HG02884 (cell line): ENCODE measurements at regions not wholly inside any gene's neighbourhood (a gene's known extent, or its start where the extent isn't known, plus 50 kb on each side); places are given as distances from the start of the nearest gene placed in this dataset.
"Not testable (repeated sequence)": the region's sequence is repeated elsewhere in the genome, so short reads cannot be mapped to it uniquely, and the experiment has no call there.

Source experiments
- ATAC-seq: cut with Tn5 transposase; IDR thresholded peaks from one replicate; pipeline ENCODE4 v1.9.1; 2021; ENCODE audit warnings: mild to moderate bottlenecking, moderate library complexity; ENCODE audit not compliant: unreplicated experiment

DNA sequence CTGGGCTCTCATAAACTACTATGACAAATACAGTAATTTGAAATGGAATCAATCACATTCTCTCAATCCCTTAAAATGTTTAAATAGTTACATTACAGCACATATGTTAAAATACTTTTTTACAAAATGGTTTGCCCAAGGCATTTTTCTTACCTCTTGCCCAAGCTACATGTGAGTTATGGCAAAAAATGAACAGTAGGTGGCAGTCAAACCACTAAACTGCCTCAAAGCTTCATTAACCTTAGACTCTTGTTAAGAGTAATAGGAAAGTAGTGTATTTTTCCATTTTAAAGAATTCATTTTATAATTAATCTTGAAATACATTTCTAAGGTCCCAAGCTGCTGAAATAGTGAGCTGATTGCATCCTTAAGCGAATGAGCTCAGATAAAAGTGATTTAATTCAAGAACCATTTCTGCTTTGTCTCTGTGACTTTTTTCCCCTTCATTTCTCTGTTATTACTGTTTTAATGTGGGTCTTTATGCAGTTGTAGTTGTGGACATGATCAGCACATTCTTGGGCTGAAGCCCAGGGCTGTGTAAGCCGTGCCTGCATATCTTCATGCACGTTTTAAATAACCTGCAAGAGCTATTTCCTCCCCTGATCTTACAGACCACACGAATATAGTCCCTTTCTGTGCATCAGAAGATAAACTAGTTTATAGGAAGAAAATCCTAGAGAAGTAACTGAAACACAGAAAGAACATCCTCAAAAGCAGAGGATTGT is 311.8 kb downstream of the LNPK start:
- ATAC-seq = peak; percentile 72

DNA sequence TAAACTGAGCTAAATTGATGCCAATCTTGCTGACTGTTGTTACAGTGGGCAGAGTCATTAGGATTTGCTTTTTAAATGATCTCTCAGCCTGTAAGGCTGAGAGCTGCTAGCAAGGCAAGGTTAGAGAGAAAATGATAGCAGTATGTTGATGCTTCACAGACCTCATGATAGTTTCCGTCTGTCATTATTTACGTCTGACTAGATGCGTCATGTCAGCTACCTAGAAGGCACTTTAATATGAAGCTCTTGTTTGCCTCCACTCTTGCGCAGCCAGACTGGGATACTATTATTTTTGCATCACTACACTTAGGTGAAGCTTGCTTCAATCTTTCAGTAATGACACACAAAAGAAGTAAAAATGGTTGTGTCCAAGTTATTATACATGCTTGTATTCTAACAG is 313.8 kb downstream of the LNPK start:
- no peak for ATAC-seq

DNA sequence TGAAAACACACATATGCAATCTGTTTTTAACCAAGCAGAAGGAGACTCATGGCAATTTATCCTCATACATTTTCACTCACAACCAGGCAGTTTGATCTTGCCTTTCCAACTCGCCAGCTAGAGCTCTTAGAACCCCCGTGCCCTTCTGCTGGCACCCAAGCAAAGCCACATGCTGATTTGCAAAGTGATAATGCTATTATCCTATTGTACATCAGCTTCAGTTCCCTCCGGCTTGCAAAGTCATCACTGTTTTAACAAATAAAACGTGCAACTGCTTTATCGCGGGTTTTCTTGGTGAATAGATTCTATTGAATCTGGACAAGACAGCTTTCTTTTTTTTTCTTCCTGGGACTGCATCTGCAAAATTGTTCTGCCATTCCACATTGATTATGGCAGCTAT is 314.6 kb downstream of the LNPK start:
- ATAC-seq = no peak

DNA sequence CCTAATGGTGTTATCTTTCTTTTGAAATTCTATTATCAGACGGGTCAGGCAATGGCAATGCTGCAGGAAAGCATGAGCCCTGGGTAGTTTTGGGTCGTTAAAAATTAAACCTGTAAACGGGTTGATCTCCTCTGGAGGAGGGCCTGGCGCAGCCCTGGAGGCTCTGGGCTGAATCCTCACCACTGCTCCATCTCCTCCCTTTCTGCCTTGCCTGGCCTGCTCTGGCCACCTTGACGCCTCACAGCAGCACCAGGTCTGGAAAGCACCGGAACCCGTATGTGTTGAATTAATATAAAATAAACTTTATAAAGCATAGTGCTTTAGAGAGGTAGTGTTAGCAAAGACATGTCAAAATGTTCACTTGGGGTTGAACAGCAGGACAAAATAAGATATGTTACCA is 316.1 kb downstream of the LNPK start:
- no peak for ATAC-seq

- no peak for ATAC-seq
Observed at GRCh38 chr2:175684466-175684865, 317.6 kb downstream of the LNPK start.

- ATAC-seq = no peak
Observed at GRCh38 chr2:175679728-175680127, 322.3 kb downstream of the LNPK start.

- no peak for ATAC-seq
Observed at GRCh38 chr2:175679231-175679630, 322.8 kb downstream of the LNPK start.

DNA sequence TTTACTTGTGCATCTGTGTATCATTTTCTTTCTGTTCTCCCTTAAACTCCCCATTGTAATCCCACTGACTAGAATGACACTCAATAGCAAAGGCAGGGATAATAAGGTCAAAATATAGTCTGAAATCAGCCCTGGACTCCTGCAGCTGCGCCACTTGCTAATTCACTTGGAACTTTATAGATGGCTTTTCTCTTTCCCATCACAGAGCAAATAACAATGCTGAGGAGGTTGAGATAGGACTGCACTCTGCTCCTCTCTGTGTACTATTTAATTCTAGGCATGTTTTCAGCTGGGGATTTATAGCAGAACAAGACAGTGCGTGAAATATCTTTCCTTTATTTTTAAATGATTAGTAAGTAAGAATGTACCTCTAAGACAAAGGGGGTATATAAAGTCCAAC is 324.2 kb downstream of the LNPK start:
- no peak for ATAC-seq

DNA sequence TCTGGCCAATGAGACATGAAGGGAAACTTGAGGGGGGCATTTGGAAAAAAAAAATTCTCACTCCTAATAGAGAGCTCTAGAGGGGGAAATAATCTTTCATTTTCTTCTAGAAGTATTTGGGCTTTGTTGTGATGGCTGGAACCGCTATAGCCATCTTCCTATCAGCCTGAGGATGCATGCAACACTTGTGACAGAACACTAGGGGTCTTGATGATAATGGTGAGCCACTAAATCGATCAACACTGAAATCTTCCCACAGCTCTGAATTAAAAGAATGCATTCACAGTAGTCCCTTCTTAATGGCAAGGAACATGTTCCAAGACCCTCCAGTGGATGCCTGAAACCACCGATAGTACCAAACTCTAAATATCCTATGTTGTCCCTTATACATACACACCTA is 325.3 kb downstream of the LNPK start:
- ATAC-seq = no peak

- not testable (repeated sequence) for ATAC-seq
Observed at GRCh38 chr2:175668804-175669203, 333.3 kb downstream of the LNPK start.

DNA sequence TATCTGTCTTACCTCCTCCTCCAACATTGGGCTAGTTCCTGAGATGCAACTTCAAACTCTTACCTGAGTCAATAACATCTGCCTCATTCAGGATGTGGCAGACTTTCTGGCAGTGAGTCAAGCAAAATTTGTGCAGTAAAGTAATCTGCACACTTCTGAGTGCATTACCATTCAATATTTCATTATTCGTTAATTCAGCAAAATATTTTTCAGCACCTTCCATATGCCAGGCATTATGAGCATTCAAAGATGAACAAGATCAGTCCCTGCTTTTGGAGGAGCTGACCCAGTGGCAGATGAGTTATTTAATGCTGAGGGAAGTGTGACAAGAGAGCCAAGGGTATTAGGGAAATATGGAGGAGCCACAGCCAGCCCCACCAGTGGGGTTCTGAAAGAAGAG is 339.7 kb downstream of the LNPK start:
- ATAC-seq = no peak

DNA sequence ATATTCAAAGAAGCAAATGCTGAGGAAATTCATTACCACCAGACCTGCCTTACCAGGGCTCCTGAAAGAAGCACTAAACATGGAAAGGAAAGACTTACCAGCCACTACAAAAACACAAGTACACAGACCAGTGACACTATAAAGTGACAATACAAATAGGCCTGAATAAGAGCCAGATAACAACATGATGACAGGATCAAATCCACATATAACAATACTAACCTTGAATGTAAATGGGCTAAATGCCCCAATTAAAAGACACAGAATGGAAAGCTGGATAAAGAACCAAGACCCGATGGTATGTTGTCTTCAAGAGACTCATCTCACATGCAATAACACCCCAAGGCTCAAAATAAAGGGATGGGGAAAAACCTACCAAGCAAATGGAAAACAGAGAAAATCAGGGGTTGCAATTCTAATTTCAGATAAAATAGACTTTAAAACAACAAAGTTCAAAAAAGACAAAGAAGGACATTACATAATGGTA is 353.4 kb downstream of the LNPK start:
- no peak for ATAC-seq

GRCh38 chr2:175647058-175647457 is 355.0 kb downstream of the LNPK start:
- ATAC-seq = no peak

- ATAC-seq = no peak
Observed at GRCh38 chr2:175640655-175641054, 361.4 kb downstream of the LNPK start.

- ATAC-seq = no peak
Observed at GRCh38 chr2:175633227-175633626, 368.8 kb downstream of the LNPK start.

DNA sequence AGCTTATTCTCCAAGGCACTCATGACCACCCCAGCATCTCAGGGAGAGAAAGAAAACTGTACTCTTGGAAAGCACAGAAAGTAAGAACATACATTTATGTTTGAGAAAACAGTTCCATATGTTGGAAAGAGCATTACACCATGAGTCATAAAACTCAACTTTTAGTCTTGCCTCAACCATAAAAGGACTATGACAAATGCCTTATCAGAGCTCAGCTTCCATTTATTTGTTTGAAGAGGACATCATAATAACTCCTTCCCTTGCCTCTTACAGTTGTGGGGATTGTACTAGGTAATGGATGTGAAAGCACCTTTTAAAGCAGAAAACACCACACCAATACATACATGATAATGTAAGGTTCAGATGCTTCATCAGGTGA is 370.8 kb downstream of the LNPK start:
- no peak for ATAC-seq

- ATAC-seq = no peak
Observed at GRCh38 chr2:175630280-175631244, 371.5 kb downstream of the LNPK start.

- ATAC-seq = no peak
Observed at GRCh38 chr2:175628243-175628642, 373.8 kb downstream of the LNPK start.

- ATAC-seq = no peak
Observed at GRCh38 chr2:175627405-175627804, 374.7 kb downstream of the LNPK start.

DNA sequence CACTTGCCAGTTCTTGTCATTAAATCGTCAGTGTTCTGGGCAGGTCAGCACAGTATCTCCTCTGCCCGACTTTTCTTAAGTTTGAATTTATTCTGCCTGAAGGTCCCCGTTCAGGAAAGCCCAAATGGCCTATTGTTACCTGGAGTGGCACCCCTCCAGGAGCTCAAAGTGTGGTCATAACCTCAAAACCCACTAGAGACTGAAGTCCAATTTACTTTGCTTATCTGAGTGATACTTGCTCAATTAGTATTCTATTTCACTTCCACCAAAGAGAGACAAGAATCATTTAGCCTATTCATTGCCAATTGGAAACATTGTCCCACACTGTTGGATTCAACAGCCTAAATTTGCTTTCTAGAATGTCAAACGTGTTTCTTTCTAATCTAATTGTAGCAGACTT is 375.3 kb downstream of the LNPK start:
- no peak for ATAC-seq

DNA sequence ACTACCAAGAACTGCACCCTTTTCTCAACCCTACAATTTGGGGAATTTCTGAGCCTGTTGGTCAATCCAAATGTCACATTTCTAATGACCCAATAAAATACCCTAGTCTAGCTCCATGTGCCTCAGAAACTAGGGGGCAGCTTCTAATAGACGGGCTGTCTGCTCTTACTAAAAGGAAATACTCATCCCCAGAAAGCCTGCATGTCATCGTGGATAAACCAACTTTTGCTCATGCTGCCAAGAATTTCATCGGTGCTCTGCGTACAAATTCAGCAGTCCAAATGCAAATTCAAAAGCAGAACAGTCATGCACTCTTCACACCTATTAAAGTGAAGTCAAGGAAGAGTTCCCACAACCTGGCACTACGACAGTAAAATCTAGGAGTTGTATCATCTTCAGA is 377.3 kb downstream of the LNPK start:
- no peak for ATAC-seq

GRCh38 chr2:175624211-175624761 is 377.8 kb downstream of the LNPK start:
- no peak for ATAC-seq
